Stimulated activated CD4-positive, alpha-beta T cell treated with anti-CD3 and anti-CD28 coated beads, TNF-alpha, amount 100 ng/mL, for 24 hours (primary cell): ENCODE measurements at regions not wholly inside any gene's neighbourhood (a gene's known extent, or its start where the extent isn't known, plus 50 kb on each side); places are given as distances from the start of the nearest gene placed in this dataset.

Source experiments
- DNase-seq, 3 experiments: peaks; one replicate each; pipeline ENCODE4 v3.0.0-alpha.2; 2020; ENCODE audit warnings: low read depth in 3 of 3

GRCh38 chr5:82850393-82850792, 226.8 kb downstream of the TMEM167A start:
- no peak for DNase-seq

GRCh38 chr5:82849885-82850284, 227.3 kb downstream of the TMEM167A start:
- DNase-seq, result no peak

GRCh38 chr5:82847562-82847961, 229.6 kb downstream of the TMEM167A start:
- DNase-seq, result no peak

- DNase-seq, result no peak
Observed at GRCh38 chr5:82839881-82840280, 237.3 kb downstream of the TMEM167A start.

DNA sequence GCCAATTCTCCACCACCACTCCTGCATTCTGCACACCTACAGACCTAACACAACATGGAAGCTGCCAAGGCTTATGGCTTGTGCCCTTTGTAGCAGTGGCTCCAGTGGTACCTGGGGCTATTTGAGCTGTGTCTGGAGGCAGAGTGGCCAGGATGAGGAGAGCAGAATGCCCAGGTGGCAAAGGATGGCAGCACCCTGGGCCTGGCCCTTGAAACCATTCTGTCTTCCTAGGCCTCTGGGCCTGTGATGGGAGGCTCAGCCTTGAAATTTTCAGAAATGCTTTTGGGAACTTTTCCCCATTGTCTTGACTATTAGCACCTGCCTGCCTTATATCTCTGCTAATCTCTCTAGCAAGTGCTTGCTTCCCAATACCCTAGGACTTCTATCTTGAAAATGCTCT, 241.7 kb downstream of the TMEM167A start:
- no peak for DNase-seq

DNA sequence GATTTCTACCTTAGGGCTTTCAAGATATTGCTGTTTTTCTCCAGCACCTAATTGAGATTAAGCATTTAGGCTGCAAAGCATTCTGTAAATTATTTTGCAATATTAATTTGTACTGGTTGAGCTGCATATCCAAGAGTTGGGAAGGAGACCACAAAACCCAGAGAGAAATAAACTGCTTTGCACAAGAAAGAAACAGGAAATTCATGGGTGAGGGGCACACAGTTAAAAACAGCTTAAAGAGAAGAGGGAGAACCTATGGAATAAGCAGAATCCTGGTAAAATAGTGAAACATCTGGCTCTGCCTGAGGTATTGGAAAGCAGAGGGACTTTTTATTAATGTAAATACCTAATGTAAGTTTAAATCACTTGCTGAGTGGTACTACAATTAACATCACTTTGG, 243.0 kb downstream of the TMEM167A start:
- DNase-seq, result no peak

- no peak for DNase-seq
Observed at GRCh38 chr5:82833277-82833676, 243.9 kb downstream of the TMEM167A start.

GRCh38 chr5:82832445-82832844, 244.7 kb downstream of the TMEM167A start:
- no peak for DNase-seq

GRCh38 chr5:82828211-82828610, 249.0 kb downstream of the TMEM167A start:
- DNase-seq, result no peak

DNA sequence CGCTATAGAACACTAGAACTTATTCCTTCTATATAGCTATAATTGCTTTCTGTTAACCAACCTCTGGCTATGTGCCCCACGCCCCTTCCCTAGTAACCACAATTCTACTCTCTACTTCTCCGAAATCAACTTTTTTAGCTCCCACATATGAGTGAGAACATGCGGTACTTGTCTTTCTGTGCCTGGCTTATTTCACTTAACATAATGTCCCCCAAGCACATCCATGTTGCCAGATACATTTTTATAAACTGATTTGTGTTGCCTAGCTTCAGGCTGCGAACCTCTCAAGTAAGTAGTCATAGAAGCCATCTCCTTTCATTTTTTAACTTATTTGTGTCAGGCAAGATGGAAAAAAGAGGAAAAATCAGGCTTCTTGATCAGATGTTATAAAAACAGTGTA, 249.5 kb downstream of the TMEM167A start:
- no peak for DNase-seq

DNA sequence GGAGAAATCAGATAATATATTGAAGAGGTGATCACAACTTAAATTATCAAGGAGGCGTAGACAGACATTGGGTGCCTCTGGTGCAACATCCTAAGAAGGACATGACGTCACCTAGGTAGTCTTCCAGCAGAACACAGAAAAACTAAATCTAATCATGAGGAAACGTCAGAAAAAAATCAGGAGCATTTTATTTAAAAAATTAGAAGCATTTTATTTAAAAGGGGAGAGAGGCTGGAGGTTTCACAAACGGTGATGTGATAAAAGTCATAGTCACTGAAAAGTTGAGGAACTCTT, 254.6 kb downstream of the TMEM167A start:
- DNase-seq, result no peak

- DNase-seq, result no peak
Observed at GRCh38 chr5:82821846-82822633, 255.2 kb downstream of the TMEM167A start.

GRCh38 chr5:82820961-82821845, 256.0 kb downstream of the TMEM167A start:
- DNase-seq, result no peak

GRCh38 chr5:82820188-82820587, 257.0 kb downstream of the TMEM167A start:
- DNase-seq, result no peak

- no peak for DNase-seq
Observed at GRCh38 chr5:82817897-82818676, 259.1 kb downstream of the TMEM167A start.

DNA sequence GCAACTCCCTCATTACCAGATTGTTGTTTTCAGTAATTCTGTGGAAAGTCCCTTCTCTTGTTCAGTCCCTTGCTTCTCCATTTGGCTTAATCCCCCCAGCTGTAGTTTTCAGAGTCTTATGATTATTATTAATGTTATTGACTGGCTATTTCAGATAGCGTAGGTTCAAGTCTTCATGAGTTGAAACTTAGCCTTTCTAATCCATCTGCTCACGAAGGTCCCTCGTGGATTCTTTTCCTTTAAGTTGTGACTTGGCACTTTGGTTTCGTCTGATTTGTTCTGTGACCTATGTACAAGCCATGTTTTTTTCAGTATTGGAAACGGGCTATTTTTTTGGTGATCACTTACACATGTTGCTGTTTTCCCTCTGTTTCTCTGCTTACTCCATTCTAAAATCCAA, 260.3 kb downstream of the TMEM167A start:
- no peak for DNase-seq

DNA sequence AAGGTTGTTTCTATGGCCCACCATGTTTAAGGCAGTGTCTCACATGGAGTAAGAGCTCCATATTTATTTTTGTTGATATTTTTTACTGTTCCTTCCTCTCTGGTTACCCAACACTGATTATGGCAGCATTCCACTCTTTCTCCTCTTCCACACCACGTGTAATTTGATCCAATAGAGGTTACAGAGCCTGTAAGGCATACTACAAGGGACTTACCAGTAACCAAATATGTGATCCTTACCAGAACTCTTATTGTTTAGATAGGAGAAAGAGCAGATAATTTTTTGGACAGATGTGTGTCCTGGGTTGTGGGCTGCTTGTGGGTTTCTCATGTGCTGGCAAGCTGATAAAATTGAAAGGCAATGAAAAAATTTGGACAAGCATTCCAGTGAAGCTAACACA, 261.3 kb downstream of the TMEM167A start:
- no peak for DNase-seq

- no peak for DNase-seq
Observed at GRCh38 chr5:82813861-82814260, 263.3 kb downstream of the TMEM167A start.

DNA sequence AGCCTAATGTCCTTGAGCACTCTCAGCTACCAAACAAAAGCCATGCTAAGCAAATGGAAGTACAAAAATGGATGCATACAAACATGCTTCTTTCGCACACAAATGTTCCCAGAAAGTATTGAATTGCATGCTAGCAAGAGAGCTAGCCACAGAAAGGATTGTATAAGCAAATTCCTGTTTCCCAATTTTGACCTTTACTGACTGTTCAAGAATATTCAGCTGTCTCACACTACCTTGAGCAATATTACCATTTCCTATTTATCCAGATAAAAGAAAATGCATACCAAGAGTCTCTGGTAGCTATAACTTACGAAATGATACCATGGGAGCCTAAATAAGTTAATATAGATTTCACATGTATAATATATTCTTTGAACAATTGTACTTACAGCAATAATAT, 264.6 kb downstream of the TMEM167A start:
- DNase-seq, result no peak

DNA sequence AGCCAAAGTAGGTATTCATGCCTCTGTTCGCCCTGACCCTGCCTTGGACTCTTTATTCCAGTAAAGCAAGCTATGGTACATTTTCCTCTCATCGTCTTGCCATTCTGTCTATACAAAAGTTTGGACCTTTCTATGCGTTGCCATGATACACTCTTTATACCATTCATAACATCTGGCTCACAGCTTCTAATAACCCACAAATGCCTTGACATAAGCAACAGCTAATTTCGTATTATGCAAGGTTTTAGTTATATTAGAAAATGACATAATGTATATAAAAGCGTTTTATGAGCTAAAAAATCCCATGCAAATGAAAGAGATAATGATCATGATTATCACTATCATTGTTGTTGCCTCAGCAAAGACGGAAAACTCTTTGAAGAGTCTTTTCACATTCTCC, 265.7 kb downstream of the TMEM167A start:
- DNase-seq, result no peak

DNA sequence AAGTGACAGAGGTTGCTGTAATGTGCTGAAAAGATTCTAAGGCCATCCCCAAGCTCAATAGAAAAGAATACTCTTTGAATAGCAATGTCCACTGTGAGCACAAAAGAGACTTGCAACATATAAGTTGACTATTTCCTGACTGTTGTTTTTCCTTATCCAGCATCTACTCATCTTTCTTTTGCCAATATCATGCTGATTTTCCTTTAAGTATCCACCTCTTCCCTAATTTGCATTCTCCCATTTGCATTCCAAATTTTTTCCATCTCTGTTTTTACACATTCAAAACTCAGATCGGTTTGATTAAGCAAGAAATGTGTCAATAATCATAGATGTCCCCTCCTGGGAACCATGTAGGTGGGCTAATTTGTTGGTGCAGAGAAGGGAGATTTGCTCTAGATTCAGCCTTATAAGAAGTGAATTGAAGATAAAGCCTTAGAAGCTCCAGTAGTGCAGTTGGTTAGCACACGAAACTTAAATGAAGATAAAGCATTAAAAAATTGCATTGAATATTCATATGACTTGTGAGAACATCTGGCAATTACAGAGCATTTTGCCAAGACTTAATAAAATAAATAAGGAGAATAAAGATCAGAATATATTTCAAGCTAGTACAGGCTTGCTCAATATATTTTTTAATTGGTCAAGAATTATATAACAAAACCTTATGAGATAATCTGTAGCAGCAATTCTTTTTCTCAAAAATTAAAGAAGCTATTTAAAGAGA, 267.6 kb downstream of the TMEM167A start:
- no peak for DNase-seq

GRCh38 chr5:82808960-82809359, 268.2 kb downstream of the TMEM167A start:
- DNase-seq, result no peak
